ENCODE measurements at regions not wholly inside any gene's neighbourhood (a gene's known extent, or its start where the extent isn't known, plus 50 kb on each side); places are given as distances from the start of the nearest gene placed in this dataset.

- Histone ChIP-seq H3K4me1 (ENCODE audit: insufficient read depth, low read length, severe bottlenecking) (no peaks in the 10 kb centered on the region), H4K20me1 (ENCODE audit: insufficient read depth, low read length) (no peaks in the 10 kb centered on the region), H3K4me3 (ENCODE audit: low read depth, low read length, poor library complexity, severe bottlenecking) (no peak overlapping the region), H3K36me3 (ENCODE audit: insufficient read depth, low read length) (no peaks in the 10 kb centered on the region), H3K4me2 (ENCODE audit: low read length) (no peak overlapping the region), H3K27me3 (ENCODE audit: insufficient read depth, low read length) (no peaks in the 10 kb centered on the region), H3K9me3 (ENCODE audit: low read length) (no peaks in the 10 kb centered on the region), H3K27ac (ENCODE audit: low read depth, low read length, poor library complexity, severe bottlenecking) (no peak overlapping the region), H3K9ac (ENCODE audit: low read length) (no peak overlapping the region), H3F3A (ENCODE audit: insufficient read depth, low read length) (no peaks in the 10 kb centered on the region), H3K79me2 (ENCODE audit: insufficient read depth, low read length) (no peaks in the 10 kb centered on the region), H2AFZ (ENCODE audit: low read length) (no peak overlapping the region), H3K9me2 (ENCODE audit: low read depth, low read length) (no peaks in the 10 kb centered on the region)
- no peak for TF ChIP-seq EZH2 (IDR thresholded peaks at IDR 0.05; ENCODE audit: borderline replicate concordance, low read length)
- TF ChIP-seq, protein P1, sequence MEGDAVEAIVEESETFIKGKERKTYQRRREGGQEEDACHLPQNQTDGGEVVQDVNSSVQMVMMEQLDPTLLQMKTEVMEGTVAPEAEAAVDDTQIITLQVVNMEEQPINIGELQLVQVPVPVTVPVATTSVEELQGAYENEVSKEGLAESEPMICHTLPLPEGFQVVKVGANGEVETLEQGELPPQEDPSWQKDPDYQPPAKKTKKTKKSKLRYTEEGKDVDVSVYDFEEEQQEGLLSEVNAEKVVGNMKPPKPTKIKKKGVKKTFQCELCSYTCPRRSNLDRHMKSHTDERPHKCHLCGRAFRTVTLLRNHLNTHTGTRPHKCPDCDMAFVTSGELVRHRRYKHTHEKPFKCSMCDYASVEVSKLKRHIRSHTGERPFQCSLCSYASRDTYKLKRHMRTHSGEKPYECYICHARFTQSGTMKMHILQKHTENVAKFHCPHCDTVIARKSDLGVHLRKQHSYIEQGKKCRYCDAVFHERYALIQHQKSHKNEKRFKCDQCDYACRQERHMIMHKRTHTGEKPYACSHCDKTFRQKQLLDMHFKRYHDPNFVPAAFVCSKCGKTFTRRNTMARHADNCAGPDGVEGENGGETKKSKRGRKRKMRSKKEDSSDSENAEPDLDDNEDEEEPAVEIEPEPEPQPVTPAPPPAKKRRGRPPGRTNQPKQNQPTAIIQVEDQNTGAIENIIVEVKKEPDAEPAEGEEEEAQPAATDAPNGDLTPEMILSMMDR (IDR thresholded peaks at IDR 0.05; ENCODE audit: low read length) = no peak
These were observed 168.0 kb upstream of the RGMB start for GRCh38 chr5:98605426-98605825.

GRCh38 chr5:98606961-98607360 is 166.5 kb upstream of the RGMB start:
- Histone ChIP-seq H3K9ac (ENCODE audit: low read length) (no peak overlapping the region), H3K27me3 (ENCODE audit: insufficient read depth, low read length) (no peaks in the 10 kb centered on the region), H3K79me2 (ENCODE audit: insufficient read depth, low read length) (no peaks in the 10 kb centered on the region), H3K36me3 (ENCODE audit: insufficient read depth, low read length) (no peaks in the 10 kb centered on the region), H3F3A (ENCODE audit: insufficient read depth, low read length) (no peaks in the 10 kb centered on the region), H3K27ac (ENCODE audit: low read depth, low read length, poor library complexity, severe bottlenecking) (no peak overlapping the region), H3K9me3 (ENCODE audit: low read length) (no peaks in the 10 kb centered on the region), H3K4me1 (ENCODE audit: insufficient read depth, low read length, severe bottlenecking) (no peaks in the 10 kb centered on the region), H3K4me2 (ENCODE audit: low read length) (no peak overlapping the region), H4K20me1 (ENCODE audit: insufficient read depth, low read length) (no peaks in the 10 kb centered on the region), H2AFZ (ENCODE audit: low read length) (no peak overlapping the region), H3K4me3 (ENCODE audit: low read depth, low read length, poor library complexity, severe bottlenecking) (no peak overlapping the region), H3K9me2 (ENCODE audit: low read depth, low read length) (no peaks in the 10 kb centered on the region)
- no peak for TF ChIP-seq EZH2 (IDR thresholded peaks at IDR 0.05; ENCODE audit: borderline replicate concordance, low read length)
- TF ChIP-seq, protein P1 (IDR thresholded peaks at IDR 0.05; ENCODE audit: low read length) = no peak

GRCh38 chr5:98608052-98608451 is 165.4 kb upstream of the RGMB start:
- Histone ChIP-seq H3K79me2 (ENCODE audit: insufficient read depth, low read length) (no peaks in the 10 kb centered on the region), H4K20me1 (ENCODE audit: insufficient read depth, low read length) (no peaks in the 10 kb centered on the region), H3K4me1 (ENCODE audit: insufficient read depth, low read length, severe bottlenecking) (no peaks in the 10 kb centered on the region), H3K9me3 (ENCODE audit: low read length) (no peaks in the 10 kb centered on the region), H3K27ac (ENCODE audit: low read depth, low read length, poor library complexity, severe bottlenecking) (no peak overlapping the region), H3K4me3 (ENCODE audit: low read depth, low read length, poor library complexity, severe bottlenecking) (no peak overlapping the region), H2AFZ (ENCODE audit: low read length) (no peak overlapping the region), H3K36me3 (ENCODE audit: insufficient read depth, low read length) (no peaks in the 10 kb centered on the region), H3K9ac (ENCODE audit: low read length) (no peak overlapping the region), H3K27me3 (ENCODE audit: insufficient read depth, low read length) (no peaks in the 10 kb centered on the region), H3F3A (ENCODE audit: insufficient read depth, low read length) (no peaks in the 10 kb centered on the region), H3K4me2 (ENCODE audit: low read length) (no peak overlapping the region), H3K9me2 (ENCODE audit: low read depth, low read length) (no peaks in the 10 kb centered on the region)
- TF ChIP-seq, protein P1 (IDR thresholded peaks at IDR 0.05; ENCODE audit: low read length) = no peak
- TF ChIP-seq EZH2 (IDR thresholded peaks at IDR 0.05; ENCODE audit: borderline replicate concordance, low read length) = no peak

All from OCI-LY1 (cell line).